ENCODE measurements at regions not wholly inside any gene's neighbourhood (a gene's known extent, or its start where the extent isn't known, plus 50 kb on each side); places are given as distances from the start of the nearest gene placed in this dataset.

DNA sequence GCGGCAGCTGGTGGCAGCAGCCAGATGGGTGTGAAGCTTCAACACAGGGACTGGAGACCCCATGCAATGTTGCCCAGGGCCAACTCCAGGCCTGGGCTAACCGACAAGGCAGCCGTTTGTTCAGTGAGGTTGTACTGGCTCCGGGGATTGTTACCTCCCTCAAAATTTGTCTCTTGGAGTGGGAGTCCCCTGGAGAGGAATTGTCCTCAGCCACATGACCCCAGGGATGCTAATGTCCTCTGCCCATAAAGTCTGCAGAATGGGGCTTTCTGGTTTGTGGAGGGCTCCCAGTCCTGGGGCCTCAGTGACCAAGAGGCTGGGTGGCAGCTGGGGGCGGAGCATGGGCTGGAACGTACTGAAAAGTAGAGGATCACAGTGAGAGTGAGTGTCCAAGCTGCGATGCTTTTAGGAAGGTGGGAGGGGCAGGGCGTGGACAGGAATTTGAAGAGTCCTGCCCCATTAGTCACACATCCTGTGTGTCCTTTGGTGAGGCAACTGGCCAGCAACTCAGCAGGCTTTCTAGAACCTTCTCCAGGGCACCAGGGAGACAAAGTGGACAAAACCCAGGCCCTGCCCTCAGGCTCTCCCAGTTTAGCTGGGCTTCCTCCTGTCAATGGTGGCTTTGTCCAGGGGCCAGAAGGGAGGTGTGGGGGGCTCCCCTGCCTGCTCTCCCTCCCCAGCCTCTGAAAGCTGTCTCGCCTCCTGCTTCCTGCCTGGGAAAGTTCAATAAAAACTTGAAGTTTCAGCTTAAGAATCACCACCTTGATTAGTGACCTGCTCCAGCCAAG is 114.0 kb downstream of the NSG2 start:
- DNase-seq (ENCODE audit: low read depth), result no peak

DNA sequence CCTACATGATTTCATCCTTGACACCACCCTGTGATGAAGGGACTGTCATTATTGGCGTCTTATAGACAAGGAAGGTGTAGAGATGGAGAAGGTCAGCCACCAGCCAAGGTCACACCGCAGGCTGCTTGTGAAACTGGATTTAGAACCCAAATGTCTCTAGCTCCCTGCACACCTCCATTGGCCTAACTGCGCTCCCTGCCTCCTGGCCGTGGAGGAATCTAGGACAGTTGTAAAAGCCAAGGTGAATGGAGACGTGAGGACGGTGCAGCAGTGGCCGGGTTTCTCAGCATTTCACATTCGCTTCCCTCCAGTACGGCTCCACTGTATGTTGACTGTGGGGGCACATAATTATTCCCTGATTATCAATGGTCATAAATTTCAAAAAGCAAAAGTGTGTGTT is 119.9 kb downstream of the NSG2 start:
- no peak for DNase-seq (ENCODE audit: low read depth)

DNA sequence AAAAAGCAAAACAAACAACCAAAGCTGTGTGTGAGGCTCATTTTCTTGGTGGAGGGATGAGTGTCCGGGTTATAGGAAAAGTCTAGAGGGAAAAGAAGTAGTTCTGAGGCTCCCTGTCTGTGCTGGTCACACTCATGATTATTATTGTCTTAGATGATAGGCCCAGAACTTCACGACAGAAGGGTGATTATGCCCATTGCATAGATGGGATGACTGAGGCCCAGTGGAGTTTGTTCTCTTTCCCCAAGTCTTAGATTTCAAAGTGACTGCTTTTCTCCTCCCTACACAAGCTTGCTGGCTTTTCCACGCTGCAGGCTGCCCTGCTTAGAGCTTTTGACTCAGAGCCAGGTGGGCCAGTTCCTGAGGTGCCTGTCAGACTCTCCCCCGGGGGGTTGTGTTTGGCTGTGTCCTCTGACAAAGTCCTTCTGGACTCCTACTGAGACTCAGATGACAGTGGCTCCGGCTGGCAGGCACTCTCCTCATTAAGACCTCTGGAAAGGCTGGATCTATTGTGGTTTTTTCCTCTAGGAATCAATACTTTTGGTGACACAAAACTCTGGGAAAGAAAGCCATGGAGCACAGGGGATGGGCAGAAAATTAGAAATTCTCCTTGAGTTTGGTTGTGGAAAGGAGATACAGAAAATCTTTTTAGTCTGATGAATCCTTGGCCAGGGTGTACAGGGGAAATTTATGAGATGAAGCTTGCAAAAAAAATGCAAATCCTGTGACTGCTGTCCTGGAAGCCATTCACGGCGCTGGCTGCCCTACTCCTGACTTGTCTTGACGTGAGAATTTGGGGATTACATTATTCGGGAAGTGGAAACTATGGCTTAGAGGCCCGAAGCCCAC is 120.9 kb downstream of the NSG2 start:
- peak; percentile 41 for DNase-seq (ENCODE audit: low read depth)

DNA sequence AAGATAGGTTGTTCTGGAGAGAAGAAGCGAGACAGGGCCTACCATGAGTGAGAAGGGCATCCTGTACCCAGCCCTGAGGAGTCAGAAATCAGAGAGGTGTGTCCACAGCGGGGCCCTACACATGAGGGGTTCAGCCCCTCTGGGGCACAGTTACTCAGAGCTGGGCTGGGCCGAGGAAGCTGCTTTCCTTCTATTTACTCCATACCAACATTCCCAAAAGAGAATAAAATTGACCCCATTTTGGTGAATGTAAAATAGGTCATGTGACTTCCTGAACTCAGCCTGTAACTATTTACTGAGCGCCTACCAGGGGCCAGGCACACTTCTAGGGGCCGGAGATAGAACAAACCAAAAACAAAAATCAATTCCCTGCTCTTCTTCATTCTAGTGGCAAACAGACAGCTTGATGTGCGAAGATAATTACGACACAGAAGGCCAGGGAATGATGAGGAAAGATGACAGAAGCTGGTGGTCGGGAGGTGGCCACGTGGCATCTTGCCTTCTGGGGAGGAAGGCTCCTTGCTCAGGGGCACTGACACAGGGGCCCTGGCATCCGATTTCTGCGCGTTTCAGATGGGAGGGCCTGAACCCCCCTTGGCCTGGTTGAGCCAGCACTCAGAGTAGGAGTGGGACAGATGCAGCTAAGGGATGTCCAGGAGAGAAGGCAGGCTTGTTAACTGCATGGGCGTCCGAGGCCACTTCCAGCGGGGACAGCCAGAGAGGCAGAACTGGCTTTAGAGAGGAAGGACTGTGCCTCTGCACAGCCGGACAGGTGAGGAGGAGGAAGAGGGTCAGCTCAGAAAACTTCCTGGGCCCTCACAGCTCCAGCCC is 121.8 kb downstream of the NSG2 start:
- DNase-seq (ENCODE audit: low read depth), result no peak

DNA sequence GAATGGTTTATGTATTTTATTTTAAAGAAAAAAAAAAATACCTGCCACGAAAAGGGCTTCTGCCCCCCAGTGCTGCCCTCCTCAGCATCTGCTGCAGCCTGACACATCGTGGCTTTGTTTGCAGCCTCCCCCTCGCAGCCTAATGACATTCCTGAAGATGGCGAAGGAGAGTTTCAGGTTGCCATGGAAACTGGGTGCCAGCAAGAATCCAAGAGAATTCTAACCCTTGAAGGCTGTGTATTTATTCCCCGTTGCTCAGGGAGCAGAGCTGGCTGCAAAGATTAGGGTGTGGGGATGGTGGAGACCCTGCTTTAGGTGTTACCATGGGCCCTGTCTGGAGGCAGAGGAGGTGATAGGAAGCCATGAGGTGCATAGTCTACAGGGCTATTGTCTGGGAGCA is 126.6 kb downstream of the NSG2 start:
- DNase-seq (ENCODE audit: low read depth), result no peak

DNA sequence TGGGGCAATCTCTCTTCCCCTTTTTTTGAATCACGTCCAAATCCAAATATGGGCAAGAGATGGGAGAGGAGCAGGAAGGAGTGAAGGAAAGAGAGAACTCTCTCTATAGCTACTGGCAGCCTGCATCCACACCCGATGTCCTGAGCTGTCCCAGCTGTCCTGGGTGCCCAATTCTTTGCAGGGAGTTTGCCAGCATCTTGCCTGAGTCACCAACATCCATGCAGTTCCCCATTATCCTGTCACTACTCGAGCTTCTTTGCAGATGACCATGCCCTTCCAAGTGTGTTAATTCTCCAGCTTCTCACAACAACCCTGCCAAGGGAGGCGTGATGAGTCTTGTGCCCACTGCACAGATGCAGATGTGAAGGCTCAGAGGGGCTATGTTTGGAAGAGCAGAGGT is 127.1 kb downstream of the NSG2 start:
- DNase-seq (ENCODE audit: low read depth), result no peak

DNA sequence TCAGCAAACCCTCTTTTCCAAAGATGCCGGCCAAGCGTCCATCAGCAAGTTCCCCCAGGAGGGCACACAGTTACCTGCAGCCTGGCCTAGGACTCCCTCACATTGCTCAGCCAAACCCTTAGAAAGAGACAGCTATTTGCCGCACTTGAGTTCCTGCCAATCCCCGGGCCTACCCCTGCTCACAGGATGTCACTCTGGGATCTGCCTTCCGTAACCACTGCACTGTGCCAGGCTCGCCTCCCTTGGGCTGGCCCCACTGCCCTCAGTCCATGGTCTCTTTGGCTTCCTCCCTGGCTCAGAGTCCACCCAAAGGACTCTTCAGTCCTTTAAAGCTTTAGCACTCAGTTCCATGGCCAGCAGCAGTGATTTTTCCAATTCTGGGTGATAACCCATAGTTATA is 128.3 kb downstream of the NSG2 start:
- DNase-seq (ENCODE audit: low read depth), result no peak

DNA sequence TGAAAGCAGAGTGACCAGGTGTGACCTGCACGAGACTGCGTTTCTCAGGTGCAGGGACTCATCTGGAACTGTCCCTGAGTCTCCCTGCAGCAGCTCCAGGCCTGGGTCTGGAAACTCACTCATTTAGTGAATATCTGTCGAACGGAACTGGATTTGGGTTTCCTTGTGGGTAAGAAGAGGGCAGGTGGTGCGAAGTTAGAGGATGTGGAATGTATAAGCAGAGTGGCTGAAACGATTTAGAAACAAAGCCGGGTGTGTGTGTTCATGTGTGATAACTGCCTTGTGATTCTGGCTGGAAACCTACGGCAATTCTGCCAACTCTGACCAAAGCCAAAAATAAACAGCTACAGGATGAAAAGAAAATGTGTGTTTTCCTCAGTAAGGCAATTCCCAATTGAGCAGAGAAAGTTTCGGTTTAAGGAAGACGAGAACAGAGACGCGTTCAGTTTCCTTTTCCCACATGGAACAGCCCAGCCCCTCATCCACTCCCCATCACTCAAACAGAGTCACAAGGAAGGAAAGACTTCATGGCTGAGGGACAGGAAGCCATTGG is 130.3 kb downstream of the NSG2 start:
- DNase-seq (ENCODE audit: low read depth), result no peak

DNA sequence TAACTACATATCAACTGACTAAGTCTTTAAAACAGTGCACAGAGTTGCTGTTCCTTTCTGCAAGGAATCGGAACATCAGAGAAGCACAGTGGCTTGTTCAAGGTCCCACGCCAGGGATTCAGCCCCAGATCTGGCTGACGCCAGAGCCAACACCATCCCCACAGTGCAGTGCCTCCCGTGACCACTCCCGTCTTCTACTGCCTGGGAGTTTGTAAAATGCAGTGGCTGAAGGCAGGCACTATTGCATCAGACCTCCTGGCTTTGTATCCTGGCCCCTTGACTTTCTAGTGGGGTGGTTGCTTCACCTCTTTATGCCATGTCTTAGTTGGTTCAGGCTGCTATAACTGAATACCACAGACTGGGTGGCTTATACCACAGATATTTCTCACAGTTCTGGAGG is 131.0 kb downstream of the NSG2 start:
- DNase-seq (ENCODE audit: low read depth), result no peak

DNA sequence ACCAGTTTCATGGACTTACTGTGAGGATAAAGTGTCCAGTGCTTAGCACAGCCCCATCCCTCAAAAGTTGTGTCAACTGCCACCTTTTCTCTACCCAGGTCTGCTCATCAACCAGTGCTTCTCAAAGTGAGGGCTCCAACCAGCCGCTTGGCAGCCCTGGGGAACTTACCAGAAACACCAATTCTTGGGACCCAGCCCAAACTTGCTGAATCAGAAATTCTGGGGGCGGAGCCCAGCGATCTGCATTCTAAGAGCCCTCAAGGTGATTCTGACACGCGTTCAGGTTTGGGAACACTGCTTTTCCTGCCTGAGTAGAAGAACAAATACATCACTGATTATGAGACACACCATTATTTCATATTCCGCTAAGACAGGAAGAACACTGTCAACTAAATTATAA is 132.0 kb downstream of the NSG2 start:
- no peak for DNase-seq (ENCODE audit: low read depth)

DNA sequence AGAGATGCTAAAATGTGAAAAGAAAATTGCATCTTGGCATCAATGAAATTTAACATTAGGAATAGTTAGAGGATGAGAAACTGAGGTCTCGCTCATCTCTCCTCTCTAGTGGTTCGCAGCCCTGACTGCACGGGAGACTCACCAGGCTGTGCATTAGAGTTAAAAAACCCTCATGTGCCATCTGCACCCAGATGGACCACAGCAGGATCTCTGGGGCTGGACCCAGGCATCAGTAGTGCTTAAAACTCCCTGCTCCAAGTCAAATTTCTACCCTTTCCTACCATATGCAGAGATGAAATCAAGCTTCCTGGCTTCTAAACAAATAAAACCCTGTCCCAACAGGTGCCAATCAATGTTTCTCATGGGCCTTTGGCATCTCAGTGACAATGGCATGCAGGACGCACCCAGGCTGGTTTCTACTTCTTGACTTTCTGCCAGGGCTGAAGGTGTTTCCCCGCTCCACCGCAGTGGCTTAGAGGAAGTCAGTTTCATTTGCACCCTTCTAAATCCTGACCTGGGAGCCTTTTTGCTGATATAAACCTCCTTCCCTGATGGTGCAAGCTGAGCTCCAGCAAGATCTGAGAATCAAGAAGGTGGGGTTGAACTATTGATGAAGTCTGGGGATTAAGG is 132.6 kb downstream of the NSG2 start:
- no peak for DNase-seq (ENCODE audit: low read depth)

DNA sequence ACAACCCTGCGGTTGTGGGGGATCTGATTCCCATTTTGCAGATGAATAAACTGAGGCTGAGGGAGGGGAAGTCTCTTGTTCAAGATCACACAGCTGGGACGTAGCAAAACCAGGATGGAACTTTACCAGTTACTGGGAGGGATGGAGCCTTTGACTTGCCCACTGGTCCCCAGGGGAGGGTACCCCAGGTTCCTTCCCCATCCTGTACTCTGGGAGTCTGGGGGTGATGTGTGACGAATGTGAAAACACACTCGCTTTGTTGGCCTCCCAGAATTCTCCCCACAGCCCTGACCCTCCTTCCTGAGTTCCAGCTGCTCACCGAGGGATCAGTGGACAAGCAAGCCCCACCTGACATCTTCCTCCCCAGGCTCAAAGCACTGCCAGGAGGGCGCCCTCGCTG is 135.1 kb downstream of the NSG2 start:
- DNase-seq (ENCODE audit: low read depth), result no peak

DNA sequence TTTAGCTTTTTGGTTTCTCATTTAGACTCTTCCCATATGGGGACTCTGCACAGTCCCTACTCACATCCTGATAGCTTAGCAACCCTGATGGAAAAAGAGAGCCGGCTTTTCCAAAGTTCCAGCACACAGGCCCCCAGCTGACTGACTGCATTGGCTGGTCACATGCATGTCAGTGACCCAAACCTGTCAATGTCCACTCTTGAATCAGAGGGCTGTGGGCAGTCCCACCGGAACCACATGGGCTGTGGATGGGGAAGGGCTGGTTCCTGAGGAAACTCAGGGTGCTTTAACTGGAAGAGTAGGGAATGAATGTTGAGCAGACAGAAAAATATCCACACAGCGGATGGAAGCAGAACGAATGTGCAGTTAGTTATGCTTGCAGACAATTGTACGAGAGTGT is 136.6 kb downstream of the NSG2 start:
- DNase-seq (ENCODE audit: low read depth), result no peak

DNA sequence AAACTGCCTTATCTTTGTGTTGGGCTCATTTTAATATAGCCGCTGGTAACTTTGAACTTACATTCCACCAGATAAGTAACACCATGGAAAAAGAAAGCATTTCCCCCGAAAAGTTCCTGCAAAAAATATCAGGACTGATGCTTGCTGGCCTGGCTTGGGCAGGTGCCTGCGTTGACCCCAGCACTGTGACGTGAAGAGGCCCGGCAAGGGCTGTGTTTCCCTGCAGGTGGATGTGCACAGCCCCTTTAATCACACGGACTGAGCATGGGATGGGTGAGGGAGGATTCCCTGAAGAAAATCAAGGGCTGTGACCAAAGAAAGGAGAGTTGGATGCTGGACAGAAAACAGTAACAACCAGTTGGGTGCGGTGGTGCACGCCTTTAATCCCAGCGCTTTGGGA is 138.2 kb downstream of the NSG2 start:
- DNase-seq (ENCODE audit: low read depth), result no peak

DNA sequence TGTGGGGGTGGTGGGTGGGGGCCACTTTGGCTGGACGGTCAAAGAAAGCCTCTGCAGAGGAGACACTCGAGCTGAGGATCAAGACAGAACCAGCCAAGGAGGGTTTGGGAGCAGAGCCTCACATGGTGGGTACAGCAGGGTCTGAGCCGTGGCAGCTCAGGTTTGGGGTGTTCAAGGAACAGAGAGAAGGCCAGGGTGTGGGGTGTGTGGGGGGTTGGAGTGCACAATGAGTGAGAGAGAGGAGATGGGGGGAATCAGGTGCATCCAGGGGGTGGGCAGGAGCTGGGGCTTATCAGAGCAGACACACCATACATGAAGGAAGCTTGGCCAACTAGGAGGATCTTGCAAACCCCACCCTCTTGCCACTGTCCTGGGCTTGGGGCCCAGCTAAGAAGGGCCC is 140.0 kb downstream of the NSG2 start:
- DNase-seq (ENCODE audit: low read depth), result no peak

DNA sequence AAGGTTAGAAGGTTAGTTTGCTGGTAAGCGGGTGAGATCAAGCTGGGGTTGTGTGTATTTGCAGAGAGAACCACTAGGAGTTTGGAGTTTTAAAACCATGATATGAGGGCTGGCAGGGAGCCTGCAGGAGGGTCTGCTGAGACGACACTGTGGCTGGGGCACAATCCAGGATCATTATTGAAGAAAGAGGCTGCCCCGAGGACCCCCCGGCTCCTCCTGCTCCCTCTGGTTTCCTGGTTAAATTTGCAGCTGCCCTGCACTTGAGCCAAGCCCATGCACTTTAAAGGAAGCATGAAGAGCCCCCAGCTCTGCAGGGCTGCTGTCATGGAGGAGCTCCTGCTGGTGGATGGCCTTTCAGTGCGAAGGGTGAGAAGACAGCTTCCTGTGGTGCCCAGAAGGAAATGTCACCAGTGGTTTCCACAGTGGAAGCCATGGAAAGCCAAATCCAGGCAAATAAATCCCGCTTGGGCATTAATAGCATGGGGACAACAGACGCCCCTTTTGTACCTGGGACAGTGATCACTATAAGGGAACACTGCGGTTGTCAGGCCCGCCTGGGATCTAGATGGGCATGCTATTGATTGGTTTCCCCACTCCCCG is 140.7 kb downstream of the NSG2 start:
- no peak for DNase-seq (ENCODE audit: low read depth)

DNA sequence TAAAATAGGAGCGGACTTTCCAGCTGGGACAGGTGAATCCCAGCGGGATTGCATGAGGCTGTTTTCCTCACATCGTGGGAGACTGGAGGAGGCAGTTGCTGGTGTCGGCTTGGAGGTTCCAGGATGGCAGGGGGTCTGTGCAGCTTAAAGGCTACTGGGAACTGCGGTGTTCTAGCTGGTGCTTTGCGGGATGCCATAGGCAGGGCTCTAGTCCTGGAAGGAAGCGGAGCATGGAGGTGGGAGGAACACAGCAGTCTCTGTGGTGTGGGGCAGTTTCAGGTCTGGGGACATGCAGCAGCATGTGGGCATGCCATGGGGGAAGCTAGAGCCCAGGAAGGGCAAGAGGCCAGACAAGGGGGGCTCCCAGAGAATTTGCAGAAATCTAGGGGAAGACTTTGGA is 141.5 kb downstream of the NSG2 start:
- no peak for DNase-seq (ENCODE audit: low read depth)

DNA sequence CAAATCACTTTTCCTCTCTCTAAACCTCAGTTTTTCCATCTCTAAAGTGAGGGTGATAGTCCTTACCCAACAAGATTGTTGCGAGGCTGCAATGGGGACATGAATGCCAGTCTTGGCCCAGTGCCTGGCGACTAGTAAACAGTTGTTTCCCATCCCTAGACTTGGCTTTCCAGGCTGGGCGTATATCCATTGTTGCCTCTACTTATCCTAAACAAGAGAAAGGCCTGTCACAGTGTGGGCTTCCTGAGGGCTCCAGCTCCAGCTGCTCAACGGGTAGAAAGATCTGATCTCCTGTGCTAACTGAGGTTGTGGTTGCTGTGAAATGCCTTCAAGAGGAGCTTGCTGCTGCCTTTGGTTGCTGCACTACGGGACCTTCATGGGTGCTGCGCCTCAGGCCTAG is 142.0 kb downstream of the NSG2 start:
- no peak for DNase-seq (ENCODE audit: low read depth)

DNA sequence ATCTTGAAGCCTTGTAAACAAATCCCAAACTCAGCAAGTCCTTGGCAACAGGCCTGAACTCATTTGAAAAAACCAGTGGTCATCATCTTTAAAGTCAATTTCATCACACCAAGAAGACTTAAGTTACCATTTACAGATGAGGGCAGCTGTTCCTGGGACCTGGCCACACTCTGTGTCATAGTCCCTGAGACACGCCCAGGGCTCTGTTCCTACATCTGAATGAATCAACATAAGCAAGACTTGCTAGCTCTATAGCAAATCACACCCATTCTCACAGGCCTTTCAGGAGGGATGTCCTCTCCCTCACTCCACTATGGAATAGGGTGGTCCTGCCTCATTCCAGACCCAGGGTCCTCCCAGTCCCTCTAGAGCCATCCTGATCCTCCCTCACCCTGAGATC is 142.8 kb downstream of the NSG2 start:
- DNase-seq (ENCODE audit: low read depth), result no peak

DNA sequence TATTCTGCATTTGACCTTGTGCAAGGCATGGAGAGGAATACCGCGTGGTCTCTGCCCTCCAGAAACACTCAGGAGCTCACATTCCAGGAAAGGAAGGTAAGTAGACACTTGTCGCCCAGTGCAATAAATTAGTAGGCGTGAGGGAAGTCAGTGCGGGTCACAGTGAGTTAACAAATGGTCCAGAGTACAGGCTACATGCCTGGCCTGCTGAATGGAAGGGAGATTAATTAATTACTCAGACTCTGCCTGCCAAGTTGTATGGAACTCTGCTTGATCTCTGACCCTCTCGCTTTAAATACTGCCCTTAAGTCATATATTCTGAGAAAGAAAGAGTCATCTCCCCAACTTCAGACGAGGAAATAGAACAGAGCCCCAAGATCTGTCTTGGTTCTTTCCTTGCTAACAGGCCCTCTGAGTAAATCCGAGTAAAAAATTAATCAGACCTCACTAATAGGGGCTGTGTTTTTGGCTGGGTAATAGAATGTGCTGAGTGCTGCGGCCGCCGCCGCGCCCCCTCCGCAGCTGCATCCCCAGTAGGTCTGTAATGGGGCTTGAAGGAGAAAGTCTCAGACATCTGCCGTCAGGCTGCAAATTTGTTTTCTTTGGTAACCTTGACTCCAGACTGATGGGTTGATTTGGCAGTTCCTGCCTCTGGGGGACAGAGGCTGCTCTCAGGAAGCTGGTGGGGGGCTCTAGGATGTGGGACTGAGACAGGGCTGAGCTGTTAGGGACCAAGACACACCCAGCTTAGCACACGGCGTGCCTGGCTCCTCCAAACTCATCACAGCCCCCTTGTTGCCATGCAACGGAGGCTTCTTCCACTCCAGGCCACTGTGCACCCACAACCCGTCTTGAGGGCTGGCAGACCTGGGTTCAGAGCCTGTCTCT is 144.4 kb downstream of the NSG2 start:
- no peak for DNase-seq (ENCODE audit: low read depth)

All from forelimb muscle (tissue), 1 donor.